Glomerular endothelial cell (primary cell): ENCODE measurements at regions not wholly inside any gene's neighbourhood (a gene's known extent, or its start where the extent isn't known, plus 50 kb on each side); places are given as distances from the start of the nearest gene placed in this dataset.
"Not testable (repeated sequence)": the region's sequence is repeated elsewhere in the genome, so short reads cannot be mapped to it uniquely, and the experiment has no call there.

Experiments
- DNase-seq: peaks from one replicate; pipeline ENCODE4 v3.0.0-alpha.2; 2011; ENCODE audit warnings: low read depth, low spot score; ENCODE audit errors: extremely low read depth

DNA sequence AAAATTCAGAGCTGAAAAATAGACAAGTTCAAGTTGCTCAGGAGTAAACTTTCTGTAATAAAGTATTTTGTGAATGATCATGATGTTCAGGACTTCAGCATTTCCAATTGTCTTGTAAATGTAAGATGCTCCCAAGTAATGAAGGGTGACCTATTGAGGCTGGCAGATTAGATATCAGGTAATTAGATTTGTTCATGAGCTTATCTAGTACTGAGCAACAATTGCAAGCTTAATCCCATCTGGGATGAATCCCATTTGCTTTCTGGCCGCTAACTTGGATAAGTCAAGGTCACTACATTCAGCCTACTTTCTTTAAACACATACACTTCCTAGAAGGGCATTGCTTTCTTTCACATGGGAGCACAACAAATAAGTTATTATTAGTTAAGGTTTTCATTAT is 82.4 kb upstream of the ITGB1 start:
- no peak for DNase-seq

GRCh38 chr10:33039181-33039580 is 81.2 kb upstream of the ITGB1 start:
- no peak for DNase-seq

DNA sequence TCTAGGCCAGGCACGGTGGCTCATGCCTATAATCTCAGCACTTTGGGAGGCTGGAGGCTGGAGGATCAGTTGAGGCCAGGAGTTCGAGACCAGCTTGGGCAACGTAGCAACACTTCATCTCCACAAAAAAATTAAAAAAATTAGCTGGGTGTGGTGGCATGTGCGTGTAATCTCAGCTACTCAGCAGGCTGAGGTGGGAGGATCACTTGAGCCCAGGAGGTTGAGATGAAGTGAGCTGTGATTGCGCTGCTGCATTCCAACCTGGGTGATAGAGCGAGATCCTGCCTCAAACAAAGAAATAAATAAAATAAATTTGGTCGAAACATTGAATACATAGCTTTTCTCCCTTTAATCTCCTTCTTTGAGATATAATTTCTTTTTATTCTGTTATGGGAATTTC is 80.6 kb upstream of the ITGB1 start:
- DNase-seq: no peak

- DNase-seq: no peak
These were observed 79.7 kb upstream of the ITGB1 start for GRCh38 chr10:33037726-33038125.

- DNase-seq: no peak
These were observed 78.6 kb upstream of the ITGB1 start for GRCh38 chr10:33036670-33037069.

- DNase-seq: no peak
These were observed 77.4 kb upstream of the ITGB1 start for GRCh38 chr10:33035411-33035810.

DNA sequence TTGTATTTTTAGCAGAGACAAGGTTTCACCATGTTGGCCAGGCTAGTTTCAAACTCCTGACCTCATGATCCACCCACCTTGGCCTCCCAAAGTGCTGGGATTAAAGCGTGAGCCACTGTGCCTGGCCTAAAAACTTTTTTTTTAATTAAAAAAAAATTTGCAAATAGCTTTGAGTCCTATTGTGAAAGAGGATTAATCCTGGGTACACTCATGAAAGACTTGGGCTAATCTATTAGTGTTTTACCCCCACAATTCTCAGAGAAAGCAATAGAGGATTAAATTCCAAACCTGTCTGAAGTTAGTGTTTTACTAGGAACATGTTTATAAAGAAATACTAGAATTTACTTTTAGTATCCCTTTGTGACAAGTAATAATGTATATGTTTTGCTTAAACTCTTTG is 76.9 kb upstream of the ITGB1 start:
- DNase-seq: no peak

GRCh38 chr10:33032654-33033151 is 74.7 kb upstream of the ITGB1 start:
- DNase-seq: peak; percentile 75

- DNase-seq: no peak
These were observed 74.0 kb upstream of the ITGB1 start for GRCh38 chr10:33031815-33032653.

DNA sequence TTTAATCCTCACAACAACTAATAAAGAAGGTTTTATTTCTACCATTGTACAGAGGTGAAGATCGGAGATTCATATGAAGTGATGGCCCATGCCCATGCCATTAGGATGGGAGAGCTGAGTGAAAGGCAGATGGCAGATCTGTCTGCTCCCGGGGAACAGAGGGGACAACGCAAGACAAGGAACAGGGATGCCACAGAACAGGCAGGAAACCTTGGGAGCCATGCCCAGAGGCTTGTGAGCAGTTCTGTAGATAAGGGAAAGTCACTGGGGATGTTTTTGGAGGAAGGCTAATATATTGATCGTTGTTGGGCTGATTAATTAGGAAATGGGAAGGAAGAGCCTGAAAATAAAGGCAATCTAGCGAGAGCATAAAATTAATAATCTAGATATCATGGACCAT is 73.1 kb upstream of the ITGB1 start:
- no peak for DNase-seq

- DNase-seq: not testable (repeated sequence)
These were observed 70.5 kb upstream of the ITGB1 start for GRCh38 chr10:33028515-33028914.

DNA sequence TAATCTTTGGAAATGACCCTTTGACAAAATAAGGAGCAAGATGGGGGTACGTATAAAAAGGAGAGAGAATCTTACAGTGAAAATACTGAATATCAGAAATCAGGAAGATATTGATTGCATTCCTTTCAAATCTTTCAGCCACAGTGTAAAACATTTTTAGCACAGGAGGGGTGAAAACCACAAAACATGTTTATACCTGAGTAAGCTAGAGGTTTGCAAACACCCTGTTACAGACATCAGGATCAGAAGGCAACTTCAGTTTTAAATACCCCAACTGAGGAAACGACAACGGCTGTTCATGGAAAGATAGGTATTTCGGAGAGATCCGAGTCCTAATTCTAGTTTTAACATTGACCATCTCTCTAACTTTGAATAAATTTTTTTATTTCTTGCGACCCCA is 69.1 kb upstream of the ITGB1 start:
- no peak for DNase-seq

GRCh38 chr10:33026422-33026821 is 68.4 kb upstream of the ITGB1 start:
- no peak for DNase-seq

DNA sequence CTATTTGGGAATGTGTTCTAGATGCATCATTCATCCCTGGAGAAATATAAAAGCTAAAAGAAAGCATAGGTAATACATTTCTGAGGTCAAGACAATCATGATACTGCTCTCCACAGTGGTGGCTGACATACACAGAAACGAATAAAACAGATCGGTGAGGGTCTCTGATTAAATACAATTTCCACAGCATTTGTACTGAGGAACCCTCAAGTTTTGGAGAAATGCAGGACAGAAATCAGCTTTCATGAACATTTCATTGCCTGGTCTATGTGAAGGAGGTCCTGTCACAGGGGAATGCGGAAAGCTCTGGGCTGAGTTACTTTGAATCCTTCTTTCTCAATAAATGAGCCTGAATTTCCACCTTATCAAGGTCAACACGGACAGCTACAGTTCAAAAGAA is 67.9 kb upstream of the ITGB1 start:
- no peak for DNase-seq

GRCh38 chr10:33025039-33025438 is 67.0 kb upstream of the ITGB1 start:
- DNase-seq: no peak

DNA sequence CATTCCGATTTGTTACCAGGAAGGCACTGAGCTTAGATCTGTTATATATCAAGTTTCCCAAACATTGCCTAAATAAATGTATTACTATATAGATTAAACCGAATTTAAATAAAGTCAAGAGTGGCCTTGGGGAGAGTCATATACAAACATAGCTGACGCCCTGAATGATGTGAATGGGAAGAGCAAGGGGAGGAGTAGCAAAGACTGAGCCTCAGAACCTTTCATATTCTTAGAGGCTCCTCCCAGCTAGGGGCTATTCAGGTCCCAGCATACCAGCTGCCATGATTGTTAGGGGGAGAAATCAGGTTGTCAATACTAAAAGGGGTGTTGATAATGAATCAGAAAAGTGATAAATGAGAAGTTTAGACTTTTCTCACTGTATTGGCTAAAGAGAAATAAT is 64.7 kb upstream of the ITGB1 start:
- no peak for DNase-seq

DNA sequence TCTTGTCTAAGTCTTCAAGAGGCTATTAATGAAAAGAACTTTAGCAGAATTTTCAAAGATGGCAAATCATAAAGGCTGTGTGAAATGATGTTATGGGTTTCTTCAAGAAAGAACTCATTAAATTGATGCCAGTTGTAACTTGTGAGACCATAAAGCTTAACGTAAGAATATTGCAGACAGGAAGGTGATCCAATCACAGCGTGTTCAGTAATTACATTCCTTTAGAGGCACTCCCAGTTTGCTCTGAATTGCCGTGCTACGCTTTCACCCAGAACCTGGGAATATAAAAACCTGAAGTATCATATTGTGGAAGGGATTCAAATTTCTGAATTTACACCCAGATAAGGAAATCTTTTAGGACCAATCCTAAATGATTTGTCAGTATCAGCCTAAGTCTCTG is 64.1 kb upstream of the ITGB1 start:
- DNase-seq: no peak

GRCh38 chr10:33016988-33017387 is 59.0 kb upstream of the ITGB1 start:
- no peak for DNase-seq

GRCh38 chr10:33015761-33016547 is 57.9 kb upstream of the ITGB1 start:
- DNase-seq: no peak

DNA sequence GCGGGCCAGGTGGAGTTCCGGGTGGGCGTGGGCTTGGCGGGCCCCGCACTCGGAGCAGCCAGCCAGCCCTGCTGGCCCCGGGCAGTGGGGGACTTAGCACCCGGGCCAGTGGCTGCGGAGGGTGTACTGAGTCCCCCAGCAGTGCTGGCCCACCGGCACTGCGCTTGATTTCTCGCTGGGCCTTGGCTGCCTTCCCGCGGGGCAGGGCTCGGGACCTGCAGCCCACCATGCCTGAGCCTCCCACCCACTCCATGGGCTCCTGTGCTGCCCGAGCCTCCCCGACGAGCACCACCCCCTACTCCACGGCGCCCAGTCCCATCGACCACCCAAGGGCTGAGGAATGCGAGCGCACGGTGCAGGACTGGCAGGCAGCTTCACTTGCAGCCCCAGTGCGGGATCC is 55.3 kb upstream of the ITGB1 start:
- DNase-seq: not testable (repeated sequence)

DNA sequence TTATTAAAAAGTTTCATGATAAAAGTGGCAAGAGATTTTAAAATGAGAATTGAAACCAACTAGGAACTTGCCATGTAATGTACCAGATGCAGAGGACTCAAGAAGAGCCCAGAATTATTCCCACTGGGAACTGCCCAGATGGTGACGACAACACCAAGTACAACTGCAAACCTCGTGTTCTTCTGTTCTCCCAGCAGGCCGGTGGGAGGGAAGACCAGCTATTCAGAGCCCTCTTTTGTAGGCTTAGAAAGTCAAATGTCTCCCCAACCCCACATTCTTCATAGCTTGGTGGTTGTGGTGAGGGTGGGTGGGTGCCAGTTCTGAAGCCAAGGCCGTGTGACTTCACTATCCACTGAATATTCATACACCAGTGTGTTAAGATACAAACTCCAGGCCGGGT is 54.3 kb upstream of the ITGB1 start:
- no peak for DNase-seq
